HCT116 (cell line): ENCODE measurements at regions not wholly inside any gene's neighbourhood (a gene's known extent, or its start where the extent isn't known, plus 50 kb on each side); places are given as distances from the start of the nearest gene placed in this dataset.

Source experiments
- ATAC-seq: fragments of 200-7000 bp; cut with Tn5 transposase; 2 replicates; pipeline ENCODE4 v1.9.1; 2020; ENCODE audit warnings: mild to moderate bottlenecking, moderate library complexity
- BruUV-seq: library from RNA; stranded (reverse); fragments of 400-500 nt; replicated peaks from 2 replicates; lab custom pipeline; 2021; lab: Mats Ljungman, UMichigan
- CTCF ChIA-PET: fragments of 300-600 bp; sonication (Branson Sonifier 250); formaldehyde crosslinking; loops from one replicate; lab custom pipeline; 2021; ENCODE audit warnings: antibody characterized with exemption; lab: Charles Lee
- POLR2A ChIA-PET: fragments of 300-600, 350-600 bp; sonication (Branson Sonifier 250); formaldehyde crosslinking; loops from one replicate; lab custom pipeline; 2021; ENCODE audit warnings: antibody characterized with exemption; lab: Charles Lee
- RAD21 ChIA-PET, 2 experiments: fragments of 300-600 bp; sonication (Branson Sonifier 250); formaldehyde crosslinking; loops; one replicate each; lab custom pipeline; 2023; ENCODE audit warnings: low total read pairs in 2 of 2; ENCODE audit not compliant: uncharacterized antibody in 2 of 2, unreplicated experiment in 2 of 2, low non-redundant PET in 1 of 2; lab: Charles Lee
- DNase-seq: peaks from one replicate; pipeline ENCODE4 v3.0.0-alpha.2; 2010; ENCODE audit warnings: low read depth, low spot score
- H2AFZ ChIP-seq: fragments of 200-600 bp; shearing (Covaris generic), sonication (generic); 2 replicates; pipeline ENCODE4 v1.6.1; 2017; ENCODE audit warnings: low read depth, mixed run types, mixed read lengths, antibody characterized with exemption, low read length; ENCODE audit not compliant: poor library complexity, severe bottlenecking
- H3K27ac ChIP-seq: 2 replicates; pipeline ENCODE4 v1.5.1; 2012; ENCODE audit warnings: low read depth, low read length
- H3K27me3 ChIP-seq: fragments of 200-600 bp; sonication (generic); 2 replicates; pipeline ENCODE4 v1.6.1; 2016; ENCODE audit warnings: mixed run types, low read length, mixed read lengths; ENCODE audit not compliant: insufficient read depth
- H3K36me3 ChIP-seq, 2 experiments: fragments of 200-500 bp in 1 of 2; fragments of 200-600 bp in 1 of 2; sonication (Bioruptor generic) in 1 of 2; sonication (generic) in 1 of 2; 2 replicates each; pipeline versions ENCODE4 v1.5.1 to v1.6.1; 2014 to 2016; ENCODE audit warnings: low read length in 2 of 2, inconsistent platforms in 1 of 2, mixed read lengths in 1 of 2, mixed run types in 1 of 2; ENCODE audit not compliant: insufficient read depth in 2 of 2, control insufficient read depth in 1 of 2
- H3K4me1 ChIP-seq, 2 experiments: fragments of 200-600 bp in 1 of 2; sonication (generic) in 1 of 2; 2 replicates each; pipeline versions ENCODE4 v1.5.1 to v1.6.1; 2012 to 2017; ENCODE audit warnings: low read length in 2 of 2, inconsistent platforms in 1 of 2, mild to moderate bottlenecking in 1 of 2, mixed read lengths in 1 of 2, mixed run types in 1 of 2, moderate library complexity in 1 of 2; ENCODE audit not compliant: insufficient read depth in 2 of 2, control insufficient read depth in 1 of 2
- H3K4me2 ChIP-seq: fragments of 200-600 bp; sonication (generic); 2 replicates; pipeline ENCODE4 v1.6.1; 2017; ENCODE audit warnings: mixed run types, low read length, mixed read lengths
- H3K4me3 ChIP-seq, 2 experiments: fragments of 200-600 bp in 1 of 2; sonication (generic) in 1 of 2; replicated peaks in 1 of 2; 2 replicates each; pipeline ENCODE4 v1.5.1; 2011 to 2016; ENCODE audit warnings: low read length in 2 of 2, control low read depth in 1 of 2, low read depth in 1 of 2, mild to moderate bottlenecking in 1 of 2, mixed read lengths in 1 of 2, mixed run types in 1 of 2
- H3K79me2 ChIP-seq: fragments of 200-600 bp; sonication (generic); 2 replicates; pipeline ENCODE4 v1.6.1; 2017; ENCODE audit warnings: mild to moderate bottlenecking, mixed run types, low read length, moderate library complexity, mixed read lengths; ENCODE audit not compliant: insufficient read depth
- H3K9ac ChIP-seq: fragments of 200-600 bp; sonication (generic); 2 replicates; pipeline ENCODE4 v1.6.1; 2016; ENCODE audit warnings: low read length, mixed read lengths
- H3K9me2 ChIP-seq: fragments of 200-600 bp; sonication (generic), shearing (Covaris generic); 2 replicates; pipeline ENCODE4 v1.6.1; 2017; ENCODE audit warnings: mixed run types, mild to moderate bottlenecking, moderate library complexity; ENCODE audit not compliant: insufficient read depth
- H3K9me3 ChIP-seq, 2 experiments: fragments of 200-500 bp in 1 of 2; fragments of 200-600 bp in 1 of 2; sonication (Bioruptor generic) in 1 of 2; sonication (generic) in 1 of 2; 2 replicates each; pipeline ENCODE4 v1.6.1; 2014 to 2017; ENCODE audit warnings: low read length in 2 of 2, mixed read lengths in 2 of 2, inconsistent platforms in 1 of 2, low read depth in 1 of 2, mild to moderate bottlenecking in 1 of 2, mixed run types in 1 of 2, moderate library complexity in 1 of 2; ENCODE audit not compliant: control insufficient read depth in 1 of 2, insufficient read depth in 1 of 2
- H4K20me1 ChIP-seq: fragments of 200-600 bp; sonication (generic), shearing (Covaris generic); 2 replicates; pipeline ENCODE4 v1.6.1; 2017; ENCODE audit warnings: mixed run types, mild to moderate bottlenecking, moderate library complexity; ENCODE audit not compliant: insufficient read depth
- CBX3 ChIP-seq: IDR thresholded peaks from 2 replicates; pipeline ENCODE4 v1.6.1; 2012; ENCODE audit warnings: low read depth
- CEBPB ChIP-seq: IDR thresholded peaks from 2 replicates; pipeline ENCODE4 v1.6.1; 2012; ENCODE audit warnings: low read depth
- EGR1 ChIP-seq: IDR thresholded peaks from 2 replicates; pipeline ENCODE4 v1.6.1; 2012; ENCODE audit warnings: low read depth
- ELF1 ChIP-seq: IDR thresholded peaks from 2 replicates; pipeline ENCODE4 v1.6.1; 2012; ENCODE audit warnings: low read depth, borderline replicate concordance
- EZH2 ChIP-seq: fragments of 200-600 bp; sonication (generic); IDR thresholded peaks from 2 replicates; pipeline ENCODE4 v1.6.1; 2017; ENCODE audit warnings: antibody characterized with exemption, mixed run types
- EZH2phosphoT487 ChIP-seq: fragments of 200-600 bp; IDR thresholded peaks from 2 replicates; pipeline ENCODE4 v1.6.1; 2018; ENCODE audit warnings: antibody characterized with exemption, borderline replicate concordance
- FOSL1 ChIP-seq: IDR thresholded peaks from 2 replicates; pipeline ENCODE4 v1.6.1; 2012; ENCODE audit warnings: low read depth
- JUND ChIP-seq: IDR thresholded peaks from 2 replicates; pipeline ENCODE4 v1.6.1; 2012
- MAX ChIP-seq: IDR thresholded peaks from 2 replicates; pipeline ENCODE4 v1.6.1; 2012
- POLR2A ChIP-seq: IDR thresholded peaks from 2 replicates; pipeline ENCODE4 v1.7.0; 2011; ENCODE audit warnings: borderline replicate concordance; ENCODE audit not compliant: insufficient read depth, insufficient read length; ENCODE audit errors: extremely low read depth
- POLR2AphosphoS5 ChIP-seq: IDR thresholded peaks from 2 replicates; pipeline ENCODE4 v1.6.1; 2011; ENCODE audit warnings: mild to moderate bottlenecking, low read depth, low read length, moderate library complexity
- RAD21 ChIP-seq: IDR thresholded peaks from 2 replicates; pipeline ENCODE4 v1.6.1; 2012; ENCODE audit warnings: low read depth, mild to moderate bottlenecking
- SP1 ChIP-seq: IDR thresholded peaks from 2 replicates; pipeline ENCODE4 v1.6.1; 2012; ENCODE audit warnings: low read depth
- SRF ChIP-seq: IDR thresholded peaks from 2 replicates; pipeline ENCODE4 v1.6.1; 2012; ENCODE audit warnings: low read depth
- TCF7L2 ChIP-seq: IDR thresholded peaks from 2 replicates; pipeline ENCODE4 v1.7.0; 2011; ENCODE audit warnings: borderline replicate concordance, inconsistent platforms; ENCODE audit not compliant: insufficient read depth, insufficient read length; ENCODE audit errors: extremely low read depth
- ZBTB33 ChIP-seq: IDR thresholded peaks from 2 replicates; pipeline ENCODE4 v1.6.1; 2011; ENCODE audit warnings: mild to moderate bottlenecking, low read length, moderate library complexity; ENCODE audit not compliant: insufficient replicate concordance; ENCODE audit errors: extremely low read depth
- ZFX ChIP-seq: fragments of 450-650 bp; IDR thresholded peaks from 2 replicates; pipeline ENCODE4 v1.6.1; 2017
- ZNF274 ChIP-seq: fragments of 200-500 bp; sonication (Bioruptor generic); IDR thresholded peaks from 2 replicates; pipeline ENCODE4 v1.6.1; 2014; ENCODE audit warnings: mild to moderate bottlenecking, low read depth, low read length, inconsistent platforms
- intact Hi-C: fragments of 100-400 bp; cut with micrococcal nuclease; formaldehyde crosslinking; loops from 2 replicates; pipeline ENCODE4 v1.10.0; 2022
- TF ChIP-seq, protein P1 (sequence below): IDR thresholded peaks from 2 replicates; pipeline ENCODE4 v1.6.1; 2012

- ChIA-PET RAD21 (no interaction called here), CTCF (no interaction called here), POLR2A (no interaction called here)
- H3K27me3 ChIP-seq, result no peaks in the 10 kb centered on the region
- TF ChIP-seq JUND, result no peak
- no peak for TF ChIP-seq ELF1
- no peak for TF ChIP-seq SRF
- TF ChIP-seq FOSL1, result no peak
- TF ChIP-seq TCF7L2, result no peak
- TF ChIP-seq SP1, result no peak
- no TSS peak for BruUV-seq
- no peaks in the 10 kb centered on the region for H3K9me2 ChIP-seq
- H3K4me2 ChIP-seq, result no peak overlapping the region
- H3K27ac ChIP-seq, result no peak overlapping the region
- no peaks in the 10 kb centered on the region for H3K79me2 ChIP-seq
- DNase-seq (no peak), ATAC-seq (no peak)
- no peaks in the 10 kb centered on the region for H3K36me3 ChIP-seq
- no peak overlapping the region for H2AFZ ChIP-seq
- no peak overlapping the region for H3K9ac ChIP-seq
- no peaks in the 10 kb centered on the region for H4K20me1 ChIP-seq
- no peaks in the 10 kb centered on the region for H3K4me1 ChIP-seq
- no peak overlapping the region for H3K4me3 ChIP-seq
- H3K9me3 ChIP-seq, result no peaks in the 10 kb centered on the region
- intact Hi-C loops, result no loop called here
Measured at GRCh38 chr2:120660056-120660694, 75.5 kb upstream of the GLI2 start.

- Histone ChIP-seq H3K27ac (no peak overlapping the region), H3K9me3 (no peaks in the 10 kb centered on the region), H2AFZ (no peak overlapping the region), H4K20me1 (no peaks in the 10 kb centered on the region), H3K9me2 (no peaks in the 10 kb centered on the region), H3K36me3 (no peaks in the 10 kb centered on the region), H3K27me3 (no peaks in the 10 kb centered on the region), H3K4me2 (no peak overlapping the region), H3K79me2 (no peaks in the 10 kb centered on the region), H3K9ac (no peak overlapping the region), H3K4me1 (no peaks in the 10 kb centered on the region), H3K4me3 (no peak overlapping the region)
- ATAC-seq (no peak), DNase-seq (no peak)
- BruUV-seq, result no TSS peak
- POLR2A ChIA-PET, result no interaction called here
- TF ChIP-seq RAD21, result no peak
- no peak for TF ChIP-seq ZBTB33
- TF ChIP-seq CBX3, result no peak
- no peak for TF ChIP-seq ZNF274
- no peak for TF ChIP-seq MAX
- no peak for TF ChIP-seq ELF1
- no peak for TF ChIP-seq POLR2AphosphoS5
- TF ChIP-seq, protein P1, sequence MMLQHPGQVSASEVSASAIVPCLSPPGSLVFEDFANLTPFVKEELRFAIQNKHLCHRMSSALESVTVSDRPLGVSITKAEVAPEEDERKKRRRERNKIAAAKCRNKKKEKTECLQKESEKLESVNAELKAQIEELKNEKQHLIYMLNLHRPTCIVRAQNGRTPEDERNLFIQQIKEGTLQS, result no peak
- no peak for TF ChIP-seq SRF
- TF ChIP-seq EZH2, result no peak
- TF ChIP-seq POLR2A, result no peak
- no peak for TF ChIP-seq JUND
- TF ChIP-seq ZFX, result no peak
- TF ChIP-seq FOSL1, result no peak
- TF ChIP-seq EGR1, result no peak
- TF ChIP-seq EZH2phosphoT487, result no peak
- TF ChIP-seq TCF7L2, result no peak
- TF ChIP-seq CEBPB, result no peak
- intact Hi-C loops, result no loop called here
- CTCF ChIA-PET, result no interaction called here
- RAD21 ChIA-PET, result no interaction called here
Measured at GRCh38 chr2:120660771-120661459, 74.8 kb upstream of the GLI2 start.
